Mammary epithelial cell (primary cell): ENCODE measurements at regions not wholly inside any gene's neighbourhood (a gene's known extent, or its start where the extent isn't known, plus 50 kb on each side); places are given as distances from the start of the nearest gene placed in this dataset.

Experiments
- EZH2 ChIP-seq: IDR thresholded peaks from 2 replicates; pipeline ENCODE4 v1.6.1; 2012; ENCODE audit warnings: low read length, inconsistent platforms, borderline replicate concordance
- TF ChIP-seq, protein P1 (sequence below), 2 donors: IDR thresholded peaks in 1 of 2; conservative IDR thresholded peaks in 1 of 2; 2 replicates each; pipeline ENCODE4 v1.5.1; 2011 to 2012; ENCODE audit warnings: inconsistent platforms in 2 of 2, low read length in 2 of 2, mild to moderate bottlenecking in 2 of 2, control low read depth in 1 of 2, low read depth in 1 of 2; ENCODE audit not compliant: insufficient read depth in 1 of 2; ENCODE audit errors: extremely low read depth in 1 of 2

- TF ChIP-seq, protein P1, sequence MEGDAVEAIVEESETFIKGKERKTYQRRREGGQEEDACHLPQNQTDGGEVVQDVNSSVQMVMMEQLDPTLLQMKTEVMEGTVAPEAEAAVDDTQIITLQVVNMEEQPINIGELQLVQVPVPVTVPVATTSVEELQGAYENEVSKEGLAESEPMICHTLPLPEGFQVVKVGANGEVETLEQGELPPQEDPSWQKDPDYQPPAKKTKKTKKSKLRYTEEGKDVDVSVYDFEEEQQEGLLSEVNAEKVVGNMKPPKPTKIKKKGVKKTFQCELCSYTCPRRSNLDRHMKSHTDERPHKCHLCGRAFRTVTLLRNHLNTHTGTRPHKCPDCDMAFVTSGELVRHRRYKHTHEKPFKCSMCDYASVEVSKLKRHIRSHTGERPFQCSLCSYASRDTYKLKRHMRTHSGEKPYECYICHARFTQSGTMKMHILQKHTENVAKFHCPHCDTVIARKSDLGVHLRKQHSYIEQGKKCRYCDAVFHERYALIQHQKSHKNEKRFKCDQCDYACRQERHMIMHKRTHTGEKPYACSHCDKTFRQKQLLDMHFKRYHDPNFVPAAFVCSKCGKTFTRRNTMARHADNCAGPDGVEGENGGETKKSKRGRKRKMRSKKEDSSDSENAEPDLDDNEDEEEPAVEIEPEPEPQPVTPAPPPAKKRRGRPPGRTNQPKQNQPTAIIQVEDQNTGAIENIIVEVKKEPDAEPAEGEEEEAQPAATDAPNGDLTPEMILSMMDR (conservative IDR thresholded peaks at IDR 0.05 in 1 of 2, IDR thresholded peaks at IDR 0.05 in 1 of 2; ENCODE audit: extremely low read depth in 1 of 2, insufficient read depth in 1 of 2, low read depth in 1 of 2, low read length in 2 of 2) = no peak
- no peak for TF ChIP-seq EZH2
Measured at GRCh38 chr12:113561068-113561780, 89.6 kb upstream of the LHX5 start.
